ENCODE measurements at regions not wholly inside any gene's neighbourhood (a gene's known extent, or its start where the extent isn't known, plus 50 kb on each side); places are given as distances from the start of the nearest gene placed in this dataset.
A peak's percentile ranks its signal among the peaks of the same experiment; 100 is the strongest.

- H3K27me3 Mint-ChIP-seq (ENCODE audit: unreplicated experiment), result no peaks in the 10 kb centered on the region
- no peaks in the 10 kb centered on the region for H3K9me3 Mint-ChIP-seq (ENCODE audit: unreplicated experiment)
- TF ChIP-seq, protein P1, sequence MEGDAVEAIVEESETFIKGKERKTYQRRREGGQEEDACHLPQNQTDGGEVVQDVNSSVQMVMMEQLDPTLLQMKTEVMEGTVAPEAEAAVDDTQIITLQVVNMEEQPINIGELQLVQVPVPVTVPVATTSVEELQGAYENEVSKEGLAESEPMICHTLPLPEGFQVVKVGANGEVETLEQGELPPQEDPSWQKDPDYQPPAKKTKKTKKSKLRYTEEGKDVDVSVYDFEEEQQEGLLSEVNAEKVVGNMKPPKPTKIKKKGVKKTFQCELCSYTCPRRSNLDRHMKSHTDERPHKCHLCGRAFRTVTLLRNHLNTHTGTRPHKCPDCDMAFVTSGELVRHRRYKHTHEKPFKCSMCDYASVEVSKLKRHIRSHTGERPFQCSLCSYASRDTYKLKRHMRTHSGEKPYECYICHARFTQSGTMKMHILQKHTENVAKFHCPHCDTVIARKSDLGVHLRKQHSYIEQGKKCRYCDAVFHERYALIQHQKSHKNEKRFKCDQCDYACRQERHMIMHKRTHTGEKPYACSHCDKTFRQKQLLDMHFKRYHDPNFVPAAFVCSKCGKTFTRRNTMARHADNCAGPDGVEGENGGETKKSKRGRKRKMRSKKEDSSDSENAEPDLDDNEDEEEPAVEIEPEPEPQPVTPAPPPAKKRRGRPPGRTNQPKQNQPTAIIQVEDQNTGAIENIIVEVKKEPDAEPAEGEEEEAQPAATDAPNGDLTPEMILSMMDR (IDR thresholded peaks at IDR 0.05; ENCODE audit: unreplicated experiment), result no peak
- no peak overlapping the region for H3K4me3 Mint-ChIP-seq (ENCODE audit: unreplicated experiment)
- no peak for DNase-seq (ENCODE audit: low spot score)
- no peaks in the 10 kb centered on the region for H3K4me1 Mint-ChIP-seq (ENCODE audit: unreplicated experiment)
- H3K36me3 Mint-ChIP-seq (ENCODE audit: low read depth, unreplicated experiment), result no peaks in the 10 kb centered on the region
- no peak overlapping the region for H3K27ac Mint-ChIP-seq (ENCODE audit: unreplicated experiment)
Measured at GRCh38 chr3:28711293-28711692, 362.7 kb upstream of the AZI2 start.

DNA sequence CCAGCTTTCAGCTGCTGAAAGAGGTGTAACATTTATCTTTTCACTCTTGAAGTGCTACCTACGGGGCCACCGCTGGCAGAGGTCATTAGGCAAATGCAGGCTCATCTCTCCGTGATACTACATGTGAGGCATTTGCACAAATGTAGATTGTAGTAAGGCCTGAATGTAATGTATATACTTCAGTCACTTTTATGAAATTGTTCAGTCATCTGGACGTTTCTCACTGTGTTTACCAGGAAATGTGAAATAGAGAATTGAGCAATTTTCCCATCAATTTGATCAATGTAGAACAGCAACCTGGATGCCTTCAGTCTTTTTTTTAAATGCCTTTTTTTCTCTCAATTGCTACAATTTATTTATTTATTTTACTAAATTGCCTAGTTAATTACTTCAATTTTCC is 368.3 kb upstream of the AZI2 start:
- H3K27me3 Mint-ChIP-seq (ENCODE audit: unreplicated experiment), result no peaks in the 10 kb centered on the region
- H3K4me1 Mint-ChIP-seq (ENCODE audit: unreplicated experiment), result peaks cover 20% of the 10 kb centered on the region
- H3K9me3 Mint-ChIP-seq (ENCODE audit: unreplicated experiment), result no peaks in the 10 kb centered on the region
- no peak for DNase-seq (ENCODE audit: low spot score)
- H3K36me3 Mint-ChIP-seq (ENCODE audit: low read depth, unreplicated experiment), result no peaks in the 10 kb centered on the region
- no peak overlapping the region for H3K4me3 Mint-ChIP-seq (ENCODE audit: unreplicated experiment)
- H3K27ac Mint-ChIP-seq (ENCODE audit: unreplicated experiment), result no peak overlapping the region
- TF ChIP-seq, protein P1 (IDR thresholded peaks at IDR 0.05; ENCODE audit: unreplicated experiment), result no peak

GRCh38 chr3:28718074-28718849 is 369.6 kb upstream of the AZI2 start:
- H3K27me3 Mint-ChIP-seq (ENCODE audit: unreplicated experiment), result no peaks in the 10 kb centered on the region

DNA sequence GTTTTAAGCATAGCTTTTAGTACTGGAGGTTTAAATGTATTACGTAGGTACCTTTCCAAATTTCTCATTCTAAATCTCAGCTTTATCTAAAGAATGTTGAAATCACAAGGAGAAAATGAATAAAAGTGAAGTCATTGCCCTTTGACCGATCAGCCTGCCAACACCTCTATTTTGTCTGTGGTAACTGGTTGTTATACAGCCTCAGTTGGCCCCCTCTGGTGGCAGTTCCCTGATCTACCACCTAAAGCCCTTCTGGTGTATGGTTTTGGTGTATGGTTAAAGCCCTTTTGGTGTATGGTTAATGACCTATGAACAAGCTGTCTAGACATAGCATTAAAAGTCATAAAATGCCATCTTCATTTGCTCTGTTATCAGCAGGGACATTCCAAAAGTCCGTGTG is 378.2 kb upstream of the AZI2 start:
- H3K36me3 Mint-ChIP-seq (ENCODE audit: low read depth, unreplicated experiment), result no peaks in the 10 kb centered on the region
- TF ChIP-seq, protein P1 (IDR thresholded peaks at IDR 0.05; ENCODE audit: unreplicated experiment), result peak; percentile 68
- H3K4me3 Mint-ChIP-seq (ENCODE audit: unreplicated experiment), result no peak overlapping the region
- no peaks in the 10 kb centered on the region for H3K4me1 Mint-ChIP-seq (ENCODE audit: unreplicated experiment)
- no peak overlapping the region for H3K27ac Mint-ChIP-seq (ENCODE audit: unreplicated experiment)
- peaks cover 2% of the 10 kb centered on the region for H3K27me3 Mint-ChIP-seq (ENCODE audit: unreplicated experiment)
- DNase-seq (ENCODE audit: low spot score), result peak; percentile 72
- H3K9me3 Mint-ChIP-seq (ENCODE audit: unreplicated experiment), result no peaks in the 10 kb centered on the region

More at GRCh38 chr3:28718074-28718849, 369.6 kb upstream of the AZI2 start:
- H3K36me3 Mint-ChIP-seq (ENCODE audit: low read depth, unreplicated experiment), result no peaks in the 10 kb centered on the region
- peaks cover 20% of the 10 kb centered on the region for H3K4me1 Mint-ChIP-seq (ENCODE audit: unreplicated experiment)
- DNase-seq (ENCODE audit: low spot score), result no peak
- no peak overlapping the region for H3K4me3 Mint-ChIP-seq (ENCODE audit: unreplicated experiment)
- peak overlapping the region; percentile 25 for H3K27ac Mint-ChIP-seq (ENCODE audit: unreplicated experiment)
- TF ChIP-seq, protein P1 (IDR thresholded peaks at IDR 0.05; ENCODE audit: unreplicated experiment), result no peak
- no peaks in the 10 kb centered on the region for H3K9me3 Mint-ChIP-seq (ENCODE audit: unreplicated experiment)

DNA sequence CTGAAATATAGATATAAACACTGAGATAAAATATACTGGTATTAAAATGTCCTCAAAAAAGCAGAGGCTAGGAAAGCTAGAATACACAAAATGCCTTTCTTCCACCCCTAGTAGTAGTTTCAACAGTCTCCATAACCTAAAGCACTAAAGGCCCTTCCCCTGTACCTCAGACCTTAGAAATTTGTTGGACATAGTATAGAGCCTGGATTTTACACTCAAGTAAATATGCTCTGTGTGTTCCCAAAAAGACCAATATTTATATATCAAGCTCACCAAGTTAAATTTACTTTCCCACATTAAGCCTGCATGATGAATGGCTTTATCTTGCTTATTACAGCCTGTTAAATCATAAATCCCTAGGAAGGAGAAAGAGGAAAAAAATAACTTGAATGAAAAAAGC is 378.7 kb upstream of the AZI2 start:
- TF ChIP-seq, protein P1 (IDR thresholded peaks at IDR 0.05; ENCODE audit: unreplicated experiment), result no peak
- H3K36me3 Mint-ChIP-seq (ENCODE audit: low read depth, unreplicated experiment), result no peaks in the 10 kb centered on the region
- no peaks in the 10 kb centered on the region for H3K4me1 Mint-ChIP-seq (ENCODE audit: unreplicated experiment)
- no peak overlapping the region for H3K4me3 Mint-ChIP-seq (ENCODE audit: unreplicated experiment)
- peaks cover 2% of the 10 kb centered on the region for H3K27me3 Mint-ChIP-seq (ENCODE audit: unreplicated experiment)
- no peaks in the 10 kb centered on the region for H3K9me3 Mint-ChIP-seq (ENCODE audit: unreplicated experiment)
- H3K27ac Mint-ChIP-seq (ENCODE audit: unreplicated experiment), result no peak overlapping the region
- DNase-seq (ENCODE audit: low spot score), result no peak
